DND-41 (cell line): ENCODE measurements at regions not wholly inside any gene's neighbourhood (a gene's known extent, or its start where the extent isn't known, plus 50 kb on each side); places are given as distances from the start of the nearest gene placed in this dataset.

Source experiments
- EZH2 ChIP-seq: IDR thresholded peaks from 3 replicates; pipeline ENCODE4 v1.6.1; 2012; ENCODE audit warnings: borderline replicate concordance, low read depth, mild to moderate bottlenecking, moderate library complexity, low read length, inconsistent platforms; ENCODE audit not compliant: severe bottlenecking
- TF ChIP-seq, protein P1 (sequence below): IDR thresholded peaks from 2 replicates; pipeline ENCODE4 v1.5.1; 2012; ENCODE audit warnings: borderline replicate concordance, low read length, moderate library complexity, mild to moderate bottlenecking; ENCODE audit not compliant: poor library complexity, severe bottlenecking; ENCODE audit errors: extremely low read depth

DNA sequence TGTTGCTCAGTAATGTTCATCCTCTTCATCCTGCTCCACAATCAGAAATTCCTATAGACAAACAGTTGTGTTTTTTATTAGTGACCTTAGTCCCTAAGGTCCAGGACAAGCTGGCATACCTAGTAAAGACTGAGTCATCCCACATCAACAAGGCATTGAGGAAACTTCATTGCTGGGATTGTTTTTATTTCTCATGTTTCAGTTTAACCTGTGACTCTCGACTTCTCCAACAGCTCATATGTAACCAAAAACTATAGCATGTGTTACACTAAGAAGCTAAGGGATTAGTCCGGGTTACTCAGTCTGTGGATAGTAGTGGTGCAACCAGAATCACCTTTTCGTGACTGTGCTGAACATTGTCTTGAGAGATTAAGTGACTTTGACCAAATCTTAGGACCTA, 292.1 kb downstream of the RDH14 start:
- TF ChIP-seq, protein P1, sequence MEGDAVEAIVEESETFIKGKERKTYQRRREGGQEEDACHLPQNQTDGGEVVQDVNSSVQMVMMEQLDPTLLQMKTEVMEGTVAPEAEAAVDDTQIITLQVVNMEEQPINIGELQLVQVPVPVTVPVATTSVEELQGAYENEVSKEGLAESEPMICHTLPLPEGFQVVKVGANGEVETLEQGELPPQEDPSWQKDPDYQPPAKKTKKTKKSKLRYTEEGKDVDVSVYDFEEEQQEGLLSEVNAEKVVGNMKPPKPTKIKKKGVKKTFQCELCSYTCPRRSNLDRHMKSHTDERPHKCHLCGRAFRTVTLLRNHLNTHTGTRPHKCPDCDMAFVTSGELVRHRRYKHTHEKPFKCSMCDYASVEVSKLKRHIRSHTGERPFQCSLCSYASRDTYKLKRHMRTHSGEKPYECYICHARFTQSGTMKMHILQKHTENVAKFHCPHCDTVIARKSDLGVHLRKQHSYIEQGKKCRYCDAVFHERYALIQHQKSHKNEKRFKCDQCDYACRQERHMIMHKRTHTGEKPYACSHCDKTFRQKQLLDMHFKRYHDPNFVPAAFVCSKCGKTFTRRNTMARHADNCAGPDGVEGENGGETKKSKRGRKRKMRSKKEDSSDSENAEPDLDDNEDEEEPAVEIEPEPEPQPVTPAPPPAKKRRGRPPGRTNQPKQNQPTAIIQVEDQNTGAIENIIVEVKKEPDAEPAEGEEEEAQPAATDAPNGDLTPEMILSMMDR: no peak
- no peak for TF ChIP-seq EZH2
